SK-N-MC (cell line): ENCODE measurements at regions not wholly inside any gene's neighbourhood (a gene's known extent, or its start where the extent isn't known, plus 50 kb on each side); places are given as distances from the start of the nearest gene placed in this dataset.
A peak's percentile ranks its signal among the peaks of the same experiment; 100 is the strongest.

Experiments used
- DNase-seq: peaks from one replicate; pipeline ENCODE4 v3.0.0-alpha.2; 2011; ENCODE audit warnings: low read depth, low spot score
- H3K27ac ChIP-seq: fragments of 200-600 bp; sonication (generic); 2 replicates; pipeline ENCODE4 v1.5.1; 2016; ENCODE audit warnings: mixed run types
- H3K36me3 ChIP-seq: fragments of 200-600 bp; sonication (generic); 2 replicates; pipeline ENCODE4 v1.6.1; 2017; ENCODE audit warnings: antibody characterized with exemption, low read length, mixed read lengths; ENCODE audit not compliant: insufficient read depth
- H3K4me3 ChIP-seq: fragments of 200-600 bp; sonication (generic); 2 replicates; pipeline ENCODE4 v1.5.1; 2016
- H3K9ac ChIP-seq: fragments of 200-600 bp; sonication (generic); 2 replicates; pipeline ENCODE4 v1.8.0; 2017; ENCODE audit warnings: mixed run types, mixed read lengths; ENCODE audit not compliant: insufficient read length
- H3K9me3 ChIP-seq: fragments of 200-600 bp; sonication (generic); 2 replicates; pipeline ENCODE4 v1.6.1; 2017; ENCODE audit warnings: low read depth, mild to moderate bottlenecking, antibody characterized with exemption, low read length, moderate library complexity, mixed read lengths
- EZH2 ChIP-seq: fragments of 200-600 bp; sonication (generic); IDR thresholded peaks from one replicate; pipeline ENCODE4 v1.6.1; 2017; ENCODE audit warnings: antibody characterized with exemption
- FOXP2 ChIP-seq: optimal IDR thresholded peaks from 2 replicates; pipeline ENCODE3; 2011; ENCODE audit warnings: mild to moderate bottlenecking, moderate library complexity; ENCODE audit not compliant: insufficient read depth; ENCODE audit errors: extremely low read length, control extremely low read depth
- POLR2AphosphoS5 ChIP-seq: IDR thresholded peaks from 2 replicates; pipeline ENCODE4 v1.6.1; 2012; ENCODE audit warnings: mild to moderate bottlenecking, low read depth, low read length, borderline replicate concordance

GRCh38 chr2:225938991-225939390, 539.5 kb downstream of the NYAP2 start:
- no peak for TF ChIP-seq POLR2AphosphoS5
- TF ChIP-seq EZH2, result no peak
- no peak for TF ChIP-seq FOXP2
- no peaks in the 10 kb centered on the region for H3K9me3 ChIP-seq
- DNase-seq, result no peak
- no peak overlapping the region for H3K4me3 ChIP-seq
- H3K9ac ChIP-seq, result no peak overlapping the region
- no peaks in the 10 kb centered on the region for H3K36me3 ChIP-seq
- H3K27ac ChIP-seq, result no peak overlapping the region

DNA sequence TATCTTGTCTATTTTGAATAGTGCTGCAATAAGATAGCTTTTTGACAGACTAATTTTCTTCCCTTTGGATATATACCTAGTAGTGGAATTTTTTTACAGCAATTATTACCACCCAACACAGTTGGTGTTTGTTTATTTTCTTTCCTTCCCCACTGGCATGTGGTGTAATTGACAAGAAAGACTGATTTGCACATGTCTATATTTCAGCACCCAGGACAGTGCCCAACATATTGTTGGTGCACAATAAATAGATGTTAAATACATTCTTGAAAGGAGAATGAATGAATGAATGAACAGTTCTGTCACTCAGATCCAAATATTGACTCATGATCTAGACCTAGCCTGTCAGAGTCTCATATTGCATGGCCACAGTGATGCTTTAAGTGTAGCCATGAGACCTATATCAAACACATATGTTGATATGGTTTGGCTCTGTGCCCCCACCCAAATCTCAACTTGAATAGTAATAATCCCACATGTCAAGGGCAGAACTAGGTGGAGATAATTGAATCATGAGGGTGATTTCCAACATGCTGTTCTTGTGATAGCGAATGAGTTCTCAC, 538.2 kb downstream of the NYAP2 start:
- Histone ChIP-seq H3K4me3 (no peak overlapping the region), H3K36me3 (no peaks in the 10 kb centered on the region), H3K9me3 (no peaks in the 10 kb centered on the region), H3K9ac (no peak overlapping the region), H3K27ac (no peak overlapping the region)
- DNase-seq, result no peak
- TF ChIP-seq FOXP2, result no peak
- no peak for TF ChIP-seq POLR2AphosphoS5

DNA sequence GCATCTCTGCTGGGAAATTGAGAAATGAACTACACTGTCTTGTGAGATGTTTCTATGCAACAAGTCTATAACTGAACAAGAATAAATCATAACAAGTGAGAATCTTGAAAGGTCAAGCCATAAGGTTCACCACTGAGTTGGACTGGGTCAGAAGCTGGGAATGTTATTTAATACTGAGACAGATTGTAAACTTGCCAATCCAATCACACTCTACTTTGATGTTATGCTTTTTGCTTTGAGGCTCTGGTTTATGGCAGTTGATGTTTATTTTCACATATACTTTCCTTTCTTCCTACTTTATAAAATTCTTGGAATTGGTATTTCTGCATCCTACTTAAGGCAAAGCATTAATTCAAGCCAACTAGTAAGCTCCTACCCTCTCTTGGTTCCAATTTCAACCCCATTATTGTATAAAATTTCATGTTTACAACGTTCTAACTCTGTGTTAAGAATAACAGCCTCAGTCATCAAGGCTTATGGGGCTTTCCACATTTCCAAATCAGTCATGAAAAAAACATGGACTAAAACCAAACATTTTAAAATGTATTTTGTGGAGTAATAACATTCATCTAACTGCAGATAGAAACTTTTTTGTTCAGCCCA, 533.4 kb downstream of the NYAP2 start:
- no peak for DNase-seq
- H3K9ac ChIP-seq, result no peak overlapping the region
- no peak overlapping the region for H3K27ac ChIP-seq
- no peaks in the 10 kb centered on the region for H3K36me3 ChIP-seq
- no peak overlapping the region for H3K4me3 ChIP-seq
- TF ChIP-seq EZH2 (no peak), FOXP2 (no peak), POLR2AphosphoS5 (no peak)
- no peaks in the 10 kb centered on the region for H3K9me3 ChIP-seq

- no peak overlapping the region for H3K4me3 ChIP-seq
- no peak for DNase-seq
- H3K36me3 ChIP-seq, result no peaks in the 10 kb centered on the region
- no peak overlapping the region for H3K9ac ChIP-seq
- TF ChIP-seq EZH2 (no peak), FOXP2 (no peak), POLR2AphosphoS5 (no peak)
- no peaks in the 10 kb centered on the region for H3K9me3 ChIP-seq
- no peak overlapping the region for H3K27ac ChIP-seq
Measured at GRCh38 chr2:225930687-225931086, 531.2 kb downstream of the NYAP2 start.

DNA sequence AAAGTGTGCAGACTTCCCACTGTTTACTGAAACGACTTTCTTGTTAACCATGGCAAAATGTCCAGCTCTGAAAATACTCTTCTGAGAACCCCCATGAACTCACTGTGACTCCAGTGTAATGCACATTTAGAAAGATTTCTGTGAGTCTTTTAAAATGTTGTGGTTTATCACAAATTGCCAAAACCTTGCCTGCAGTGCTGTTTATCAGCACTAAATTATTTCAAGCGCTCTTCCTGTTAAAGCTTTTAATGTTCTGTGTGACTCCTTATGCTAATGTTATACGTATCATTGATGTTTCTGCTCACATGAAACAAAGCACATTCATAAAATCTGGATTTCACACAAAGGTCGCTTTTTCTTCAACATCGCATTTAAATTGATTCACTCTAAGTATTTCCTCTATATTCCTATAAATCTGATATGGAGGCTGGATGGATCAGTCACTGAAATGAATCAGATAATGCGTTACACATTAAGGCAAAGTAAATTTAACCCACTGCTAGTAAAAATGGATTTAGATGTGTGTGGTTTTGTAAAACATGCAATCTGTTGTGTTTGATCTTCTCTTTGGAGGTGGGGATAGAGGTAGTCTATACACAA, 521.2 kb downstream of the NYAP2 start:
- DNase-seq, result peak; percentile 70
- peak; percentile 44; the same call in 1 of the 2 replicates for TF ChIP-seq POLR2AphosphoS5
- no peak for TF ChIP-seq EZH2
- H3K9ac ChIP-seq, result no peak overlapping the region
- peak overlapping the region; percentile 39 for H3K4me3 ChIP-seq
- no peak overlapping the region for H3K27ac ChIP-seq
- H3K36me3 ChIP-seq, result no peaks in the 10 kb centered on the region
- H3K9me3 ChIP-seq, result no peaks in the 10 kb centered on the region

GRCh38 chr2:225916692-225917091, 517.2 kb downstream of the NYAP2 start:
- Histone ChIP-seq H3K27ac (no peak overlapping the region), H3K9me3 (no peaks in the 10 kb centered on the region), H3K9ac (no peak overlapping the region), H3K36me3 (no peaks in the 10 kb centered on the region), H3K4me3 (no peak overlapping the region)
- TF ChIP-seq EZH2, result no peak
- TF ChIP-seq POLR2AphosphoS5, result no peak
- no peak for TF ChIP-seq FOXP2
- no peak for DNase-seq

- Histone ChIP-seq H3K27ac (no peak overlapping the region), H3K9ac (no peak overlapping the region), H3K4me3 (no peak overlapping the region), H3K9me3 (no peaks in the 10 kb centered on the region), H3K36me3 (no peaks in the 10 kb centered on the region)
- DNase-seq, result no peak
- TF ChIP-seq FOXP2, result no peak
- no peak for TF ChIP-seq POLR2AphosphoS5
- no peak for TF ChIP-seq EZH2
Measured at GRCh38 chr2:225911019-225911418, 511.5 kb downstream of the NYAP2 start.

DNA sequence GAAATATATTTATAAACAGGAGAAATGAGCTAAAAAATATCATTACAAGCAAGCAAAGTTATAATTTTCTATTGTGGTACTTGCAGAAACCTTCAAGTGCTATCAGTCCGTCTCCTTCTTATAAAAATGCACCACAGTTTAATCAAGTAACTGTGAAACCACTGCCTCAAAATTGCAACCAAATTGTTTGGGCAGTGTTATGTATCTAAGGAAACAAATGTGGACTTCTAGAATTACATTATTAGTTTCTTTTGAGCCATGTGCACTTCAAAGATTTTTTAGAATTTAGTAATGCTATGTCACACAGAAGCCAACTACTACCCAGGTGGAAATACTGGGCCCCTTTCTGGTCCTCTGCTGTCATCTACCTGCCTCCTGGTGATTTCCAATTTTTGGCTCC, 495.6 kb downstream of the NYAP2 start:
- Histone ChIP-seq H3K27ac (no peak overlapping the region), H3K4me3 (no peak overlapping the region), H3K9me3 (no peaks in the 10 kb centered on the region), H3K9ac (no peak overlapping the region), H3K36me3 (no peaks in the 10 kb centered on the region)
- DNase-seq, result no peak
- TF ChIP-seq POLR2AphosphoS5, result no peak
- no peak for TF ChIP-seq FOXP2
- no peak for TF ChIP-seq EZH2
